ENCODE measurements at regions not wholly inside any gene's neighbourhood (a gene's known extent, or its start where the extent isn't known, plus 50 kb on each side); places are given as distances from the start of the nearest gene placed in this dataset.

DNA sequence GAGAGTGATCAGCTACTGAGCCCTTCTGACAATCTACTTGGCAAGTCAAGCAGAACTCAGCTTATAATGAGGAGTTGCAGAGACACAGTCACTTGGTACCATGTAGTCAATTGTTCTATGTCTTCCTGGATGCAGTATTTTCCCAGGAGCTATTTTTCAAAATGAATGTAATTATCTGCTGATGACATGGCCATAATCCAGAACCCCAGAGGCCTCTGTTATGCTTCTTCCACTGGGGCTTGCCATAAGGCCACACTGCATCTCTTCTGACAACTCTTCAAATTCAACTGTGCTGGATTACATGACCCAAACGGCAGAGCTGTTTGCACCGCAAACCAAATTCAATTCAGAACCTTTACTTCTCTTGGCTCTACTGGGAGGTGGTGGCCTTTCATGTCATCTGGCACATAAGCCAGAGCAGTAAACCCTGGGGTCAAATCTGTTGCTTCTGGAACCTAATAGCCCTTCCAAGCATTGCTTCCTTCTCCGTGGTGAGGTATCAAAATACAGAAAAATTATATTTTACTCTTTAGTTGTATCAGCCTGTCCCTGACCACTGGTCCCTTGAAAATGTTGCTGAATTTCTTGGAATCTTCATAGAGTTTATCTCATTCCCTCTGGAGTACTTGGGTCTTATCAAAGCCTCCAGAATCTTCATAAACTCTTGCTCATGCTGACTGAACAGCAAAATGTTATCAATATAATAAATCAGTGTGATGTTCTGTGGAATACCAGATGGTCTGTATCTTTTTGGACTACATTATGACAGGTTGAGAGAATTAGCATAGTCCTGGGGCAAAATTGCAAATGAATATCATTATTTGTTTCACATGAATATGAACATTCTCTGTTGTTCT is 79.4 kb upstream of the DCN start:
- TF ChIP-seq, protein P1, sequence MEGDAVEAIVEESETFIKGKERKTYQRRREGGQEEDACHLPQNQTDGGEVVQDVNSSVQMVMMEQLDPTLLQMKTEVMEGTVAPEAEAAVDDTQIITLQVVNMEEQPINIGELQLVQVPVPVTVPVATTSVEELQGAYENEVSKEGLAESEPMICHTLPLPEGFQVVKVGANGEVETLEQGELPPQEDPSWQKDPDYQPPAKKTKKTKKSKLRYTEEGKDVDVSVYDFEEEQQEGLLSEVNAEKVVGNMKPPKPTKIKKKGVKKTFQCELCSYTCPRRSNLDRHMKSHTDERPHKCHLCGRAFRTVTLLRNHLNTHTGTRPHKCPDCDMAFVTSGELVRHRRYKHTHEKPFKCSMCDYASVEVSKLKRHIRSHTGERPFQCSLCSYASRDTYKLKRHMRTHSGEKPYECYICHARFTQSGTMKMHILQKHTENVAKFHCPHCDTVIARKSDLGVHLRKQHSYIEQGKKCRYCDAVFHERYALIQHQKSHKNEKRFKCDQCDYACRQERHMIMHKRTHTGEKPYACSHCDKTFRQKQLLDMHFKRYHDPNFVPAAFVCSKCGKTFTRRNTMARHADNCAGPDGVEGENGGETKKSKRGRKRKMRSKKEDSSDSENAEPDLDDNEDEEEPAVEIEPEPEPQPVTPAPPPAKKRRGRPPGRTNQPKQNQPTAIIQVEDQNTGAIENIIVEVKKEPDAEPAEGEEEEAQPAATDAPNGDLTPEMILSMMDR (IDR thresholded peaks at IDR 0.05; ENCODE audit: low read depth, low read length), result no peak

DNA sequence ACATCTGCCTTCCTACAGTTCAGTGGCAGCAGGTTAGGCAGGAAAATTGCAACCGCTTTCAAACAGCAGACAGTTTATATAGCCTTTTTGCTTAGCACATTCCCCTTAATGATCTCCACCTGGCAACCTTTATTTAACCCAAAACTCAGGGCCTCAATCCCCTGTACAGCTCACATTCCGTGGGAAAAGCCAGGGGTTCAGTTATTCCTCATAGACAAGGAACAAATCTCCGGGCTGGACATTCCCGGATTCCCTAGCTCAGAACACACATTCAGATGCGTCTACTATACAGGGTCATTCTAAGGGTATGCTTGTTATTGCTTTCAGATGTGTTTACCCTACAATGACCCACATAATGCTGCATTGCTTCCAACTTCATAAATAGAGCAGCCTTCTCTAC is 73.8 kb upstream of the DCN start:
- in situ Hi-C loops (cut with HindIII; ENCODE audit: low sequenced_read_pairs), result no loop called here
- TF ChIP-seq, protein P1 (IDR thresholded peaks at IDR 0.05; ENCODE audit: low read depth, low read length), result no peak
- H3K4me3 ChIP-seq (ENCODE audit: low read depth, low read length), result no peak overlapping the region
- DNase-seq (ENCODE audit: low read depth, low spot score), result no peak

More for the DNA sequence above, 79.4 kb upstream of the DCN start:
- in situ Hi-C loops (cut with HindIII; ENCODE audit: low sequenced_read_pairs), result no loop called here
- DNase-seq (ENCODE audit: low read depth, low spot score), result no peak
- no peak overlapping the region for H3K4me3 ChIP-seq (ENCODE audit: low read depth, low read length)

DNA sequence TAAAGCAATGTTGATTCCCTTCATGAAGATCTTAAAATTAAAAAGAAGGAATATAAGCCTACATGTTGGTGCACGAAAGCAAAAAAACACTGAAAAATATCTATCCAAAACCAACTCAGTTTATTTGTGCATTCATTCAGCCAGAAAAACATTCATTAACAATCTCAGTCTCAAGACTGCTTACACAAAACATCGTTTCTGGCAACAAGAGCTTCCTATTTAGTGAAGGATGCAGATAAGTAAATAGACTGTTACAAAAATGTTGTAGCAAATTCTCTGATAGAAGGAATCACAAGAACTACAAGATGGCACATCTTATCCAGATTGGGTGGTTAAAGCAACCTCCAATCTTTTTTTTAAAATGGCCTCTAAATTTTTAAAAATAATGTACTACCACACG is 69.7 kb upstream of the DCN start:
- no peak for DNase-seq (ENCODE audit: low read depth, low spot score)
- TF ChIP-seq, protein P1 (IDR thresholded peaks at IDR 0.05; ENCODE audit: low read depth, low read length), result no peak
- in situ Hi-C loops (cut with HindIII; ENCODE audit: low sequenced_read_pairs), result no loop called here
- H3K4me3 ChIP-seq (ENCODE audit: low read depth, low read length), result no peak overlapping the region

DNA sequence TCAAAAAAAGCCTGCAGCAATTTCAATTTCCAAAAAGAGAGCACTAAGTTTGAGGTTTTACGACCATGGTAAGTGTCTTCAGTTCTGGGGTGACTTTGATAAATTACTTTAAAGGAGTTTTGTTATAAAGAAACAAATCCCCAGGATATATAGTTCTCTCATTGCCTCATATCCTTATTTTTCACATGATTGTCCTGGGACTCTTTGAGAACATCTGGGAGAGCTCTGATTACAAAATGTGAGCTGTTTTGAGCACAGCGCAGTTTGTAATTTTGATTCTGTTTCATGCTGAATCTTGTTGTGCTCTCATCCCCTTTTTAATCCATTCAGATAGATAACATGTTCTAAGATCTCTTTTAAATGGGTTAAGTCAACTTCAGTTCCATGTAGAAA is 67.7 kb upstream of the DCN start:
- in situ Hi-C loops (cut with HindIII; ENCODE audit: low sequenced_read_pairs), result no loop called here
- TF ChIP-seq, protein P1 (IDR thresholded peaks at IDR 0.05; ENCODE audit: low read depth, low read length), result no peak
- no peak for DNase-seq (ENCODE audit: low read depth, low spot score)
- no peak overlapping the region for H3K4me3 ChIP-seq (ENCODE audit: low read depth, low read length)

DNA sequence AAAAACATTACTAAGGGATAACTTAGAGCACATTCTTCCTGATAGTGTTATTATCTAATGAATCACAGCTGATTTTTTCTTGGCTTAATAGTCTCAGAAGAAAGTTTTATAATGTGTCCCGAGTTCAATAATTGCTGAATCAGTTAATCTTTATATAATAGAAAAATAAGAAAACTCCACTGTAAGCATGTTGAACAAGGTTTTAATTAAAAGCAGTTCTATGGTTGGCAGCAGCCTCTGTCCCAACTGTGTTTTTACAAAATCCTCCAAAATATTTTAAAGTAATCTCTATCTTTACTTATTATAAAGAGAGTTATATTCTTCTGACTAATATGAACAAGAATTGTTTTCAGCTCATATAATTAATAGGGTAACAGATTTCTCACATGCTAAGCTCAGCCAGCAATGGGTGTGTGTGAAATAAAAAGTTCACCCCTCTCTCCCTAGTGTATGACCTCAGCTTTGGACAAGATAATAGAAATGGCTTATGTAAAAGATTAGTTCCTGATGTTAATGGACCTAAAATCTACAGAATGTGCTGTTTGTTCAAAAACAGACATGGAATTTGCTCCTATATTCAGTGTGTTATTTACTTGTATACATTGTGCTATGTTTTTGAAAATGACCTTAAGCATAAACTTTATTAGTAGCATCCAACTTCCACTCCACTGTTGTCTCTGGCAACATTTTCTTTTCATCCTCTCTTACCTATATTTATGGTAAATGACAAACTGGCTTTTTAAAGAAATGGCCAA is 67.1 kb upstream of the DCN start:
- H3K4me3 ChIP-seq (ENCODE audit: low read depth, low read length), result no peak overlapping the region
- no peak for DNase-seq (ENCODE audit: low read depth, low spot score)
- in situ Hi-C loops (cut with HindIII; ENCODE audit: low sequenced_read_pairs), result no loop called here
- TF ChIP-seq, protein P1 (IDR thresholded peaks at IDR 0.05; ENCODE audit: low read depth, low read length), result no peak

DNA sequence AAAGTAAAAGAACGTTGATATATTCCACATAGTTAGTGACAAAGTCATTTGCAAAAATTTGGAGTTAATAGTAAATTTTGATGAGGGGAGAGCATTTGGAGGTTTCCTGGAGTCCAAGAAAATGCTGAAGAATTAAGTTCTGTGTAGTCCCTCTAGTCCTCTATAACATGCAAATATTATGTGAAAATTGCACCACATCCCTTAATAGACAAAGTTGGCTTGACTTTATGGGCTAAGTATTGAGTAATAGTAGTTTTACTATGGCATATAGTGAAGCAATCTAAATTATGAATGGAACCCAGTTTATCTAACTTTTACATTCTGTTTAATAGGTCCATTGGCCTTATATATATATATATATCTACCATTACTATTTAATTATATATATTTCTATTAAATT is 66.4 kb upstream of the DCN start:
- no peak overlapping the region for H3K4me3 ChIP-seq (ENCODE audit: low read depth, low read length)
- DNase-seq (ENCODE audit: low read depth, low spot score), result no peak
- in situ Hi-C loops (cut with HindIII; ENCODE audit: low sequenced_read_pairs), result no loop called here
- TF ChIP-seq, protein P1 (IDR thresholded peaks at IDR 0.05; ENCODE audit: low read depth, low read length), result no peak
